ENCODE measurements at regions not wholly inside any gene's neighbourhood (a gene's known extent, or its start where the extent isn't known, plus 50 kb on each side); places are given as distances from the start of the nearest gene placed in this dataset.

GRCh38 chr21:16492892-16493291 is 763.1 kb downstream of the USP25 start:
- Histone ChIP-seq H3K4me1 (ENCODE audit: insufficient read depth, low read length) (no peaks in the 10 kb centered on the region), H3K27me3 (ENCODE audit: insufficient read depth, low read length) (no peaks in the 10 kb centered on the region), H3K36me3 (ENCODE audit: insufficient read depth, low read depth, low read length) (no peaks in the 10 kb centered on the region), H3K27ac (ENCODE audit: low read length) (no peak overlapping the region), H3K4me3 (ENCODE audit: low read length) (no peak overlapping the region), H3K9me3 (ENCODE audit: insufficient read depth, low read depth, low read length) (no peaks in the 10 kb centered on the region), H3K9ac (ENCODE audit: low read depth, low read length) (no peak overlapping the region)

DNA sequence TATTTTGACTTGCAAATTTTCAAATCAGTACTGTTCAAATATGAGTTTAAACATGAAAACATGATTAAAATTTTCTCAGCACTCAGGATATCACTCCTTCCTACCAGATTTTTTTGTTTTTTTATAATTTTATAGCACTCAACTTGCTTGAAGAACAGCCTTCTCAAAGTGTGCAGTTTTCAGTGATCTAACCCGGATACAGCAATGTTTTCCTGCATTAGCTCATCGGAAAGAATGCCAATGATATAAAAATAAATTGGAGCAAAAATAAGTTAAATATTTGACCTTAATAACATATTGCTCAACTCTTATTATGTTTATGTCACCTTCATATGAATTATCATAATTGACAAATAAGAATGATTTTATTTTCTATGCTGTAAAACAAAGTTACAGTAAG is 766.8 kb downstream of the USP25 start:
- no peaks in the 10 kb centered on the region for H3K4me1 ChIP-seq (ENCODE audit: insufficient read depth, low read length)
- no peaks in the 10 kb centered on the region for H3K36me3 ChIP-seq (ENCODE audit: insufficient read depth, low read depth, low read length)
- no peak overlapping the region for H3K9ac ChIP-seq (ENCODE audit: low read depth, low read length)
- no peak overlapping the region for H3K27ac ChIP-seq (ENCODE audit: low read length)
- no peak overlapping the region for H3K4me3 ChIP-seq (ENCODE audit: low read length)
- no peaks in the 10 kb centered on the region for H3K9me3 ChIP-seq (ENCODE audit: insufficient read depth, low read depth, low read length)
- no peaks in the 10 kb centered on the region for H3K27me3 ChIP-seq (ENCODE audit: insufficient read depth, low read length)

DNA sequence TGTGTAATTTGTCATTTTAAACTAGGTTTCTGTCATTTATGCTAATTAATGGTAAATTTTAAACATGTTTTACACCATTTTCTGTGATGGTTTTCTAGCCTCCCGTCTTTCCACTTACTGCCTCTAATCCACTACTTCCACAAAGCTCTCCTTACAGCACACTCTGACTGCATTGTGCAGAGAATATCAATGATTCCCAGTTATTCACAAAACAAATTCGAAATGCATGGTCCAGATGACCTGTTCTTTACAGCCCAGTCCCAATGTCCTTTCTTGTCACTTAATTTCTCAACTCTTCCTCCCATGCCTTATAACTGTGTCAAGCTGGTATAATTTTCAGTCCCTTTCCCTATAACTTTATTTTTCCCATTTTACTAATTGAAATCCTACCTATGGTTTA is 770.5 kb downstream of the USP25 start:
- Histone ChIP-seq H3K9me3 (ENCODE audit: insufficient read depth, low read depth, low read length) (no peaks in the 10 kb centered on the region), H3K4me3 (ENCODE audit: low read length) (no peak overlapping the region), H3K27ac (ENCODE audit: low read length) (no peak overlapping the region), H3K36me3 (ENCODE audit: insufficient read depth, low read depth, low read length) (no peaks in the 10 kb centered on the region), H3K9ac (ENCODE audit: low read depth, low read length) (no peak overlapping the region), H3K4me1 (ENCODE audit: insufficient read depth, low read length) (no peaks in the 10 kb centered on the region), H3K27me3 (ENCODE audit: insufficient read depth, low read length) (no peaks in the 10 kb centered on the region)

GRCh38 chr21:16502273-16502672 is 772.5 kb downstream of the USP25 start:
- Histone ChIP-seq H3K9me3 (ENCODE audit: insufficient read depth, low read depth, low read length) (no peaks in the 10 kb centered on the region), H3K4me1 (ENCODE audit: insufficient read depth, low read length) (no peaks in the 10 kb centered on the region), H3K27ac (ENCODE audit: low read length) (no peak overlapping the region), H3K4me3 (ENCODE audit: low read length) (no peak overlapping the region), H3K9ac (ENCODE audit: low read depth, low read length) (no peak overlapping the region), H3K27me3 (ENCODE audit: insufficient read depth, low read length) (no peaks in the 10 kb centered on the region), H3K36me3 (ENCODE audit: insufficient read depth, low read depth, low read length) (no peaks in the 10 kb centered on the region)

DNA sequence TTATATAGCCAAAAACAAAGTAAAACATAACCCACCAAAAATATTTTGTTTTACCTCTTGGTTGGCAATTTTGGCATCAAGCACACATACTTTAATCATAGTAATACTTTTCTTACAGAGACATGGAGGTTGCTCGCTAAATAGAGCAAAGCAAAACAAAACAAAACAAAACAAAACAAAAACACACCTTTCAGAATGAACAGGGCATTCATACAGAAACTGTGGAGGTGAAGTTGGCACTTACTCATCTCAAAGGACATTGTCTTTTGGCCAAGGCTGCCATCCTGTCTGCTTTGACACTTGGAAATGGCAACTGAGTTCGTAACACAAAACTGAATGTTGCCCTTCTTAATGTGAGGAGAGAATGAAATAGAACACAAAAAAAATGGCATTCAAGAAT is 773.1 kb downstream of the USP25 start:
- Histone ChIP-seq H3K27me3 (ENCODE audit: insufficient read depth, low read length) (no peaks in the 10 kb centered on the region), H3K9me3 (ENCODE audit: insufficient read depth, low read depth, low read length) (no peaks in the 10 kb centered on the region), H3K9ac (ENCODE audit: low read depth, low read length) (no peak overlapping the region), H3K27ac (ENCODE audit: low read length) (no peak overlapping the region), H3K4me1 (ENCODE audit: insufficient read depth, low read length) (no peaks in the 10 kb centered on the region), H3K4me3 (ENCODE audit: low read length) (no peak overlapping the region), H3K36me3 (ENCODE audit: insufficient read depth, low read depth, low read length) (no peaks in the 10 kb centered on the region)

DNA sequence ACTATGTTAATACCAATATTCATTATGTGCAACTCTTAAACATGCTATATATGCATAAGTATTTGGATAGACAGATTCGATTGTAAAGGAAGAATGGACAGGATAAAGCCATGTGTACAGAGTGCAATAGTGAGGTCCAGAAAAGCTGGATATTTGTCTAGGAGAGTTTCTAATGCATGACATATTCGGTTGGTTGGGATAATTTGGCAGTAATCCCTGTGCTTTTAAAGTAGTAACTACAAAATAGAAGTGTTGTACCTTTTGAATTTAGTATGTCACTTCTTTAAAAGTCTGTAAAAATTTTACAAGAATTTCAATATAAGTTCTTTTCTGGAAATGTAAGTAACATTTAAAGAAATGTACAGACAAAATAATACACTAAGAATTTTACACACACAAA is 774.5 kb downstream of the USP25 start:
- H3K27ac ChIP-seq (ENCODE audit: low read length), result no peak overlapping the region
- no peaks in the 10 kb centered on the region for H3K4me1 ChIP-seq (ENCODE audit: insufficient read depth, low read length)
- no peaks in the 10 kb centered on the region for H3K9me3 ChIP-seq (ENCODE audit: insufficient read depth, low read depth, low read length)
- H3K27me3 ChIP-seq (ENCODE audit: insufficient read depth, low read length), result no peaks in the 10 kb centered on the region
- H3K36me3 ChIP-seq (ENCODE audit: insufficient read depth, low read depth, low read length), result no peaks in the 10 kb centered on the region
- no peak overlapping the region for H3K9ac ChIP-seq (ENCODE audit: low read depth, low read length)
- H3K4me3 ChIP-seq (ENCODE audit: low read length), result no peak overlapping the region

DNA sequence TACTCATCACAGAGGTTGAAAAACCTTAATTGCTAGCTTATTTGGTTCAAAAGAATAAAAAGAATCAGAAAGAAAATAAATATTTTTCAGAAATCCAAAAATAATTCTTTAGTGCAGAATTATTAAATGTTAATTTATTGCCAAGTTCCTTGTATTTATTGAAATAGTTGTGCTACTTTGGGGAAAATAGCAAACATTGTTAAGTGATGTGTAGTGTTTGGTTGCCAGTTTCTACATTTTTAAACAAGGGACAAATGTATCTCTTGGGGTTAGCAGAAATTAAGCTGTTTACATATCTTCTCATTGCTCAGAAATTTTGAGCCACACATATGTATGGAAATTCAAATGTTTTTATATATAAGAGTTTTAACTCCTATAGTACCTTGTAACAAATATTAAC is 775.0 kb downstream of the USP25 start:
- H3K36me3 ChIP-seq (ENCODE audit: insufficient read depth, low read depth, low read length), result no peaks in the 10 kb centered on the region
- H3K27me3 ChIP-seq (ENCODE audit: insufficient read depth, low read length), result no peaks in the 10 kb centered on the region
- H3K9me3 ChIP-seq (ENCODE audit: insufficient read depth, low read depth, low read length), result no peaks in the 10 kb centered on the region
- H3K9ac ChIP-seq (ENCODE audit: low read depth, low read length), result no peak overlapping the region
- H3K4me1 ChIP-seq (ENCODE audit: insufficient read depth, low read length), result no peaks in the 10 kb centered on the region
- H3K4me3 ChIP-seq (ENCODE audit: low read length), result no peak overlapping the region
- H3K27ac ChIP-seq (ENCODE audit: low read length), result no peak overlapping the region

GRCh38 chr21:16509476-16509875 is 779.7 kb downstream of the USP25 start:
- Histone ChIP-seq H3K36me3 (ENCODE audit: insufficient read depth, low read depth, low read length) (no peaks in the 10 kb centered on the region), H3K4me1 (ENCODE audit: insufficient read depth, low read length) (no peaks in the 10 kb centered on the region), H3K27ac (ENCODE audit: low read length) (no peak overlapping the region), H3K27me3 (ENCODE audit: insufficient read depth, low read length) (no peaks in the 10 kb centered on the region), H3K9ac (ENCODE audit: low read depth, low read length) (no peak overlapping the region), H3K9me3 (ENCODE audit: insufficient read depth, low read depth, low read length) (no peaks in the 10 kb centered on the region), H3K4me3 (ENCODE audit: low read length) (no peak overlapping the region)

GRCh38 chr21:16514316-16514715 is 784.5 kb downstream of the USP25 start:
- no peak overlapping the region for H3K4me3 ChIP-seq (ENCODE audit: low read length)
- no peak overlapping the region for H3K9ac ChIP-seq (ENCODE audit: low read depth, low read length)
- no peaks in the 10 kb centered on the region for H3K4me1 ChIP-seq (ENCODE audit: insufficient read depth, low read length)
- H3K27ac ChIP-seq (ENCODE audit: low read length), result no peak overlapping the region
- H3K9me3 ChIP-seq (ENCODE audit: insufficient read depth, low read depth, low read length), result no peaks in the 10 kb centered on the region
- H3K36me3 ChIP-seq (ENCODE audit: insufficient read depth, low read depth, low read length), result no peaks in the 10 kb centered on the region
- no peaks in the 10 kb centered on the region for H3K27me3 ChIP-seq (ENCODE audit: insufficient read depth, low read length)

GRCh38 chr21:16517383-16517782 is 787.6 kb downstream of the USP25 start:
- H3K27me3 ChIP-seq (ENCODE audit: insufficient read depth, low read length), result no peaks in the 10 kb centered on the region
- no peak overlapping the region for H3K9ac ChIP-seq (ENCODE audit: low read depth, low read length)
- no peaks in the 10 kb centered on the region for H3K9me3 ChIP-seq (ENCODE audit: insufficient read depth, low read depth, low read length)
- no peaks in the 10 kb centered on the region for H3K36me3 ChIP-seq (ENCODE audit: insufficient read depth, low read depth, low read length)
- no peak overlapping the region for H3K4me3 ChIP-seq (ENCODE audit: low read length)
- H3K4me1 ChIP-seq (ENCODE audit: insufficient read depth, low read length), result no peaks in the 10 kb centered on the region
- H3K27ac ChIP-seq (ENCODE audit: low read length), result no peak overlapping the region

GRCh38 chr21:16519036-16519435 is 789.3 kb downstream of the USP25 start:
- H3K27ac ChIP-seq (ENCODE audit: low read length), result no peak overlapping the region
- no peak overlapping the region for H3K9ac ChIP-seq (ENCODE audit: low read depth, low read length)
- no peaks in the 10 kb centered on the region for H3K27me3 ChIP-seq (ENCODE audit: insufficient read depth, low read length)
- H3K9me3 ChIP-seq (ENCODE audit: insufficient read depth, low read depth, low read length), result no peaks in the 10 kb centered on the region
- no peaks in the 10 kb centered on the region for H3K36me3 ChIP-seq (ENCODE audit: insufficient read depth, low read depth, low read length)
- no peaks in the 10 kb centered on the region for H3K4me1 ChIP-seq (ENCODE audit: insufficient read depth, low read length)
- H3K4me3 ChIP-seq (ENCODE audit: low read length), result no peak overlapping the region

- Histone ChIP-seq H3K36me3 (ENCODE audit: insufficient read depth, low read depth, low read length) (no peaks in the 10 kb centered on the region), H3K9me3 (ENCODE audit: insufficient read depth, low read depth, low read length) (no peaks in the 10 kb centered on the region), H3K27me3 (ENCODE audit: insufficient read depth, low read length) (no peaks in the 10 kb centered on the region), H3K9ac (ENCODE audit: low read depth, low read length) (no peak overlapping the region), H3K4me3 (ENCODE audit: low read length) (no peak overlapping the region), H3K27ac (ENCODE audit: low read length) (no peak overlapping the region), H3K4me1 (ENCODE audit: insufficient read depth, low read length) (no peaks in the 10 kb centered on the region)
Measured at GRCh38 chr21:16519644-16520043, 789.9 kb downstream of the USP25 start.

DNA sequence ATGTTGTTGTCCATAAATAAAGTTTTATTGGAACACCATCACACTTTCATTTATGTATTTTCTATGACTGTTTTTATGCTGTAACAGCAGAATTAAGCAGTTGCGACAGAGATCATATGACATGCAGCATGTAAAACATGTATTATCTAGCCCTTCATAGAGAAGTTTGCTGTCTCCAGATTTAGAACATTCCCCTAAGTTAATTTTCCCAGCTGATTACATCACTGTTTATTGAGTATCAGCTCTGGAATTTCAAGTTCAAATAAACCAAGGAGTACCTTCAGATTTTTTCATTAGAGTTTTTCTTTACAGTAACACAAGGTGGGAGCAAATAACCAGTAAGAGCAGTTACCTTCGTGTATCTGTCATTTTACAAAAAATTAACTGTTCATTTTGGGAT is 792.8 kb downstream of the USP25 start:
- no peaks in the 10 kb centered on the region for H3K27me3 ChIP-seq (ENCODE audit: insufficient read depth, low read length)
- H3K4me1 ChIP-seq (ENCODE audit: insufficient read depth, low read length), result no peaks in the 10 kb centered on the region
- H3K9me3 ChIP-seq (ENCODE audit: insufficient read depth, low read depth, low read length), result no peaks in the 10 kb centered on the region
- no peak overlapping the region for H3K4me3 ChIP-seq (ENCODE audit: low read length)
- no peak overlapping the region for H3K9ac ChIP-seq (ENCODE audit: low read depth, low read length)
- H3K36me3 ChIP-seq (ENCODE audit: insufficient read depth, low read depth, low read length), result no peaks in the 10 kb centered on the region
- no peak overlapping the region for H3K27ac ChIP-seq (ENCODE audit: low read length)
